A673 (cell line): ENCODE measurements at regions not wholly inside any gene's neighbourhood (a gene's known extent, or its start where the extent isn't known, plus 50 kb on each side); places are given as distances from the start of the nearest gene placed in this dataset.
"Not testable (repeated sequence)": the region's sequence is repeated elsewhere in the genome, so short reads cannot be mapped to it uniquely, and the experiment has no call there.

Experiments
- BruUV-seq: library from RNA; stranded (reverse); fragments of 400-500 nt; replicated peaks from 2 replicates; lab custom pipeline; 2021; lab: Mats Ljungman, UMichigan
- CTCF ChIA-PET: fragments of 300-600 bp; sonication (Branson Sonifier 250); formaldehyde crosslinking; loops from one replicate; lab custom pipeline; 2022; ENCODE audit warnings: antibody characterized with exemption; lab: Charles Lee
- POLR2A ChIA-PET: fragments of 300-600 bp; sonication (Branson Sonifier 250); formaldehyde crosslinking; loops from one replicate; lab custom pipeline; 2022; ENCODE audit warnings: antibody characterized with exemption; ENCODE audit not compliant: low non-redundant PET; lab: Charles Lee
- DNase-seq: peaks from one replicate; pipeline ENCODE4 v3.0.0-alpha.2; 2015; ENCODE audit warnings: low spot score
- H3K27ac ChIP-seq: fragments of 200-600 bp; sonication (generic); 2 replicates; pipeline ENCODE4 v1.5.1; 2016; ENCODE audit warnings: mixed run types, low read depth, mild to moderate bottlenecking, mixed read lengths, antibody characterized with exemption, low read length; ENCODE audit not compliant: poor library complexity, severe bottlenecking
- H3K27me3 ChIP-seq: fragments of 200-600 bp; sonication (generic); replicated peaks from 2 replicates; pipeline ENCODE4 v1.6.1; 2017; ENCODE audit warnings: mixed run types, low read depth, mild to moderate bottlenecking, mixed read lengths, antibody characterized with exemption, low read length; ENCODE audit not compliant: insufficient read depth, poor library complexity
- H3K36me3 ChIP-seq: fragments of 200-600 bp; sonication (generic); 2 replicates; pipeline ENCODE4 v1.6.1; 2016; ENCODE audit warnings: mixed run types, mild to moderate bottlenecking, mixed read lengths, antibody characterized with exemption, low read length; ENCODE audit not compliant: insufficient read depth, poor library complexity, severe bottlenecking
- H3K4me1 ChIP-seq: fragments of 200-600 bp; sonication (generic); 2 replicates; pipeline ENCODE4 v1.6.1; 2017; ENCODE audit warnings: mixed run types, mild to moderate bottlenecking, mixed read lengths, antibody characterized with exemption, low read length; ENCODE audit not compliant: insufficient read depth, poor library complexity, severe bottlenecking
- H3K4me3 ChIP-seq: fragments of 200-600 bp; sonication (generic); 2 replicates; pipeline ENCODE4 v1.5.1; 2016; ENCODE audit warnings: low read depth, mixed run types, mild to moderate bottlenecking, mixed read lengths, low read length; ENCODE audit not compliant: poor library complexity, severe bottlenecking
- H3K9me3 ChIP-seq: fragments of 200-600 bp; sonication (generic); 2 replicates; pipeline ENCODE4 v1.6.1; 2016; ENCODE audit warnings: mixed run types, low read depth, mild to moderate bottlenecking, mixed read lengths, antibody characterized with exemption, low read length; ENCODE audit not compliant: poor library complexity, severe bottlenecking
- CTCF ChIP-seq: fragments of 300-800, 200-600 bp; sonication (generic); conservative IDR thresholded peaks from 2 replicates; pipeline ENCODE4 v1.5.1; 2017; ENCODE audit warnings: low read depth, mild to moderate bottlenecking, antibody characterized with exemption, low read length, moderate library complexity, mixed read lengths
- EZH2 ChIP-seq: fragments of 200-600 bp; sonication (generic); IDR thresholded peaks from 2 replicates; pipeline ENCODE4 v1.6.1; 2017; ENCODE audit warnings: borderline replicate concordance, low read depth, mild to moderate bottlenecking, mixed read lengths, antibody characterized with exemption, low read length; ENCODE audit not compliant: poor library complexity, severe bottlenecking
- intact Hi-C: fragments of 100-400 bp; cut with micrococcal nuclease; formaldehyde crosslinking; loops from one replicate; pipeline ENCODE4 v1.10.0; 2022; ENCODE audit not compliant: unreplicated experiment

- ChIA-PET POLR2A (no interaction called here), CTCF (no interaction called here)
- Histone ChIP-seq H3K9me3 (peaks cover 3% of the 10 kb centered on the region), H3K36me3 (no peaks in the 10 kb centered on the region), H3K27ac (no peak overlapping the region), H3K4me3 (no peak overlapping the region), H3K27me3 (no peaks in the 10 kb centered on the region), H3K4me1 (no peaks in the 10 kb centered on the region)
- TF ChIP-seq EZH2 (no peak), CTCF (no peak)
- intact Hi-C loops: no loop called here
- no peak for DNase-seq
- BruUV-seq: no TSS peak
These were observed 102.4 kb downstream of the ASB1 start for GRCh38 chr2:238528953-238529781.

- H3K4me3 ChIP-seq, BruUV-seq, H3K27me3 ChIP-seq, intact Hi-C loops, H3K9me3 ChIP-seq, H3K27ac ChIP-seq, H3K36me3 ChIP-seq, CTCF ChIA-PET, DNase-seq, H3K4me1 ChIP-seq, POLR2A ChIA-PET: not testable (repeated sequence)
These were observed 104.4 kb downstream of the ASB1 start for GRCh38 chr2:238531017-238531645.

GRCh38 chr2:238543732-238544131 is 117.0 kb downstream of the ASB1 start:
- H3K27me3 ChIP-seq, H3K27ac ChIP-seq, H3K36me3 ChIP-seq, POLR2A ChIA-PET, H3K4me3 ChIP-seq, H3K4me1 ChIP-seq, BruUV-seq, H3K9me3 ChIP-seq, intact Hi-C loops, DNase-seq, CTCF ChIA-PET: not testable (repeated sequence)

- TF ChIP-seq EZH2 (no peak), CTCF (no peak)
- H3K4me1 ChIP-seq: no peaks in the 10 kb centered on the region
- H3K27me3 ChIP-seq: no peaks in the 10 kb centered on the region
- BruUV-seq: no TSS peak
- no peaks in the 10 kb centered on the region for H3K9me3 ChIP-seq
- DNase-seq: no peak
- H3K27ac ChIP-seq: no peak overlapping the region
- no peaks in the 10 kb centered on the region for H3K36me3 ChIP-seq
- intact Hi-C loops: no loop called here
- POLR2A ChIA-PET: no interaction called here
- no peak overlapping the region for H3K4me3 ChIP-seq
- CTCF ChIA-PET: no interaction called here
These were observed 122.3 kb downstream of the ASB1 start for GRCh38 chr2:238548902-238549462.
